Kidney (tissue), 13 donors: ENCODE measurements at regions not wholly inside any gene's neighbourhood (a gene's known extent, or its start where the extent isn't known, plus 50 kb on each side); places are given as distances from the start of the nearest gene placed in this dataset.

Source experiments
- DNase-seq, 5 donors: peaks; one replicate each; pipeline ENCODE4 v3.0.0-alpha.2; 2013 to 2020
- FAIRE-seq: peaks from 2 replicates; lab custom pipeline; 2012; peaks lifted over from hg19 to GRCh38; lab: Jason Lieb, UNC
- H3K27ac ChIP-seq, 2 donors: one replicate each; pipeline ENCODE4 v1.7.0; 2013; ENCODE audit warnings: low read depth in 2 of 2, low read length in 2 of 2, inconsistent platforms in 1 of 2
- H3K27me3 ChIP-seq: one replicate; pipeline ENCODE4 v1.7.1; 2013; ENCODE audit warnings: low read length, inconsistent platforms; ENCODE audit not compliant: control insufficient read depth, insufficient read depth
- H3K36me3 ChIP-seq, 3 donors: one replicate each; pipeline versions ENCODE4 v1.7.0 to v1.7.1; 2013; ENCODE audit warnings: low read length in 3 of 3, control low read depth in 1 of 3, inconsistent platforms in 1 of 3; ENCODE audit not compliant: insufficient read depth in 3 of 3, control insufficient read depth in 2 of 3
- H3K4me1 ChIP-seq, 3 donors: one replicate each; pipeline versions ENCODE4 v1.7.0 to v1.7.1; 2013; ENCODE audit warnings: low read length in 3 of 3, inconsistent platforms in 1 of 3, low read depth in 1 of 3; ENCODE audit not compliant: control insufficient read depth in 2 of 3, insufficient read depth in 2 of 3
- H3K4me3 ChIP-seq, 3 donors: one replicate each; pipeline versions ENCODE4 v1.7.0 to v1.8.1; 2013; ENCODE audit warnings: low read length in 3 of 3, control low read depth in 1 of 3, inconsistent platforms in 1 of 3
- H3K9ac ChIP-seq, 3 donors: one replicate each; pipeline versions ENCODE4 v1.7.0 to v1.7.1; 2013; ENCODE audit warnings: low read length in 3 of 3, control low read depth in 1 of 3, inconsistent platforms in 1 of 3
- H3K9me3 ChIP-seq, 3 donors: one replicate each; pipeline versions ENCODE4 v1.7.0 to v1.7.1; 2013; ENCODE audit warnings: low read length in 3 of 3, control low read depth in 1 of 3, inconsistent platforms in 1 of 3; ENCODE audit not compliant: control insufficient read depth in 2 of 3, insufficient read depth in 1 of 3
- CTCF ChIP-seq: IDR thresholded peaks from 3 replicates; pipeline ENCODE4 v1.5.1; 2012; ENCODE audit warnings: mild to moderate bottlenecking, moderate library complexity, borderline replicate concordance; ENCODE audit not compliant: insufficient read depth; ENCODE audit errors: extremely low read depth
- intact Hi-C: fragments of 100-400 bp; cut with DNase I; formaldehyde crosslinking; loops from one replicate; pipeline ENCODE4 v1.11.1; 2022
- donor health status: control.
- donor health status: control.
- donor health status: control.
- donor health status: control.
- donor health status: control.
- donor health status: DM: yes; HTN: yes; CAD: no.
- donor health status: Normal renal cell carcinoma (clear cell type).

- Histone ChIP-seq H3K27ac (no peak overlapping the region), H3K4me1 (no peaks in the 10 kb centered on the region), H3K4me3 (no peak overlapping the region), H3K27me3 (no peaks in the 10 kb centered on the region), H3K9ac (no peak overlapping the region), H3K36me3 (no peaks in the 10 kb centered on the region), H3K9me3 (no peaks in the 10 kb centered on the region)
- intact Hi-C loops, result no loop called here
- no peak for TF ChIP-seq CTCF
- DNase-seq (no peak), FAIRE-seq (no peak)
Observed at GRCh38 chr2:2681085-2681484, 350.0 kb upstream of the MYT1L start.

- Histone ChIP-seq H3K9ac (no peak overlapping the region), H3K4me1 (no peaks in the 10 kb centered on the region), H3K27me3 (no peaks in the 10 kb centered on the region), H3K36me3 (no peaks in the 10 kb centered on the region), H3K4me3 (no peak overlapping the region), H3K27ac (no peak overlapping the region), H3K9me3 (no peaks in the 10 kb centered on the region)
- intact Hi-C loops, result no loop called here
- no peak for DNase-seq
- FAIRE-seq, result no peak
- no peak for TF ChIP-seq CTCF
Observed at GRCh38 chr2:2674831-2675230, 343.8 kb upstream of the MYT1L start.

GRCh38 chr2:2673406-2673805, 342.3 kb upstream of the MYT1L start:
- FAIRE-seq, result no peak
- TF ChIP-seq CTCF, result no peak
- intact Hi-C loops, result no loop called here

GRCh38 chr2:2672249-2672648, 341.2 kb upstream of the MYT1L start:
- Histone ChIP-seq H3K36me3 (no peaks in the 10 kb centered on the region), H3K27me3 (no peaks in the 10 kb centered on the region), H3K9me3 (no peaks in the 10 kb centered on the region), H3K27ac (no peak overlapping the region), H3K9ac (no peak overlapping the region), H3K4me3 (no peak overlapping the region), H3K4me1 (no peaks in the 10 kb centered on the region)
- FAIRE-seq (no peak), DNase-seq (no peak)
- TF ChIP-seq CTCF, result no peak
- intact Hi-C loops, result no loop called here

More at GRCh38 chr2:2673406-2673805, 342.3 kb upstream of the MYT1L start:
- Histone ChIP-seq H3K4me3 (no peak overlapping the region), H3K4me1 (no peaks in the 10 kb centered on the region), H3K9me3 (no peaks in the 10 kb centered on the region), H3K27me3 (no peaks in the 10 kb centered on the region), H3K27ac (no peak overlapping the region), H3K36me3 (no peaks in the 10 kb centered on the region), H3K9ac (no peak overlapping the region)
- no peak for DNase-seq
